Fibroblast of pulmonary artery (primary cell): ENCODE measurements at regions not wholly inside any gene's neighbourhood (a gene's known extent, or its start where the extent isn't known, plus 50 kb on each side); places are given as distances from the start of the nearest gene placed in this dataset.

ENCODE experiments used
- DNase-seq: peaks from one replicate; pipeline ENCODE4 v3.0.0-alpha.2; 2010; ENCODE audit warnings: low read depth
- H3K4me3 ChIP-seq: replicated peaks from 2 replicates; pipeline ENCODE4 v1.5.1; 2011; ENCODE audit warnings: low read depth, mild to moderate bottlenecking, control low read depth, low read length, moderate library complexity
- CTCF ChIP-seq: IDR thresholded peaks from 2 replicates; pipeline ENCODE4 v1.5.1; 2011; ENCODE audit warnings: mild to moderate bottlenecking, control low read depth, low read length, inconsistent platforms; ENCODE audit errors: missing control alignments

DNA sequence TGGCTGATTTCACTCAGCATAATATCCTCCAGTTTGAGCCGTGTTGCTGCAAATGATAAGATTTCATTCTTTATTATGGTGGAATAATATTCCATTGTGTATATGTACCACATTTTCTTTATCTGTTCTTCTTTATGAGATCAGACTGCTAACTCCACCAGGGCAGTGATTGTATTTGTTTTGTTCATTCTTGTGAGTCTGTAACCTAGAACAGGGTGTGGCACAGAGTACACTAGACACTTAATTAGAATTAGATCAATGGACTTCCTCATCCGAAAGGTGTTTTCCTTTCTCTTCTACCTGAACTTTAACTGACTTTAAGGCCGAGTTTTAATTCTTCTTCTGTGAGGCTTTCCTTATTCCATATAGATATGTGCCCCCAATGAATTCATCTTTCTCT is 551.0 kb downstream of the SNAPC1 start:
- H3K4me3 ChIP-seq, result no peak overlapping the region
- DNase-seq, result no peak
- TF ChIP-seq CTCF, result no peak

- DNase-seq, result no peak
- no peak overlapping the region for H3K4me3 ChIP-seq
- TF ChIP-seq CTCF, result no peak
These were observed 552.0 kb downstream of the SNAPC1 start for GRCh38 chr14:62314221-62314620.

- TF ChIP-seq CTCF, result no peak
- H3K4me3 ChIP-seq, result no peak overlapping the region
- DNase-seq, result no peak
These were observed 552.7 kb downstream of the SNAPC1 start for GRCh38 chr14:62314871-62315270.

DNA sequence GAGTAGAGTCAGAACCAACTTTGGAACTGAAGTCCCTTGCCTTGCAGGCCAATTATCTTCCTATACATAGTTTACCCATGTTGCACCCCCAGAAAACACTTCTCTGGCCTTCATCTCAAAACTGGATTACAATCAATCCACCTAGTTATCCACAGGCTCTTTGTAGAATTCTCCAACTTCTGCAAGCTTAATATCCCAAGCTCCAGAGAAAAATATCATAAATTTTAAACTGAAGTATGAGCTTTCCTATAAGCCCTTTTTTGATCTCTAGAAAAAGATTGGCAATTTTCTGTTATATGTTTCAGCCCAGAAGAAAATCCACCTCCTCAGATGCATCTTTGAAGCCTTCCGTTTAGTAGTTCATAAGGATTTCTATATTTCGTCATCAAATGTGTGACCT is 553.4 kb downstream of the SNAPC1 start:
- no peak overlapping the region for H3K4me3 ChIP-seq
- TF ChIP-seq CTCF, result no peak
- no peak for DNase-seq

GRCh38 chr14:62322216-62322615 is 560.0 kb downstream of the SNAPC1 start:
- no peak overlapping the region for H3K4me3 ChIP-seq
- no peak for DNase-seq
- no peak for TF ChIP-seq CTCF

- no peak for DNase-seq
- no peak overlapping the region for H3K4me3 ChIP-seq
- no peak for TF ChIP-seq CTCF
These were observed 567.2 kb downstream of the SNAPC1 start for GRCh38 chr14:62329427-62329826.

DNA sequence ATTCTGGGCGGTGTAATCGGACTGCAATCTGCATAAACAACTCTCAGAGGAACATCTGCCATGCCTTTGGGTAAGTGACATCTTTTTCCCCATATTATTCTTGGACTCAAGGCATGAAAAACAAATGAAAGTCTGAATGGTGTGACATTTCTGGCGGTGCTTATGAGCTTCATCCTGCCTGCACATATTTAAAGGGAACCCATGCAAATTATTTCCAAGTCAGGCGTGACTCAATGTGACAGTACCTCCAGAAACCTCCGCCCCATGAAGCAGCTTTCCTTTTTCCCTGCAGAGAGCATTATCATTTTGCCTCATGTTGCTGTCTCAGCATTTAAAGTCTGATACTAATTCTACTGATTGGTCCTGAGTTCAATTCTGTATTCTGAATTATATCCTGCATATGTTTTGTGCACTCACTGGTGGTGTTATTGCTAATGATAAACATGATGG is 585.4 kb downstream of the SNAPC1 start:
- no peak overlapping the region for H3K4me3 ChIP-seq
- DNase-seq, result no peak
- TF ChIP-seq CTCF, result no peak
